IMR-90 (cell line): ENCODE measurements at regions not wholly inside any gene's neighbourhood (a gene's known extent, or its start where the extent isn't known, plus 50 kb on each side); places are given as distances from the start of the nearest gene placed in this dataset.

Experiments
- ATAC-seq: fragments of 200-7000 bp; cut with Tn5 transposase; 2 replicates; pipeline ENCODE4 v1.9.1; 2020; ENCODE audit warnings: low read depth, mild to moderate bottlenecking, moderate library complexity
- BruUV-seq: library from RNA; stranded (reverse); fragments of 400-500 nt; replicated peaks from 2 replicates; lab custom pipeline; 2021; lab: Mats Ljungman, UMichigan
- CTCF ChIA-PET: fragments of 300-600 bp; formaldehyde crosslinking; extraction: SDS; loops from one replicate; lab custom pipeline; 2021; ENCODE audit warnings: antibody characterized with exemption; lab: Yijun Ruan, JAX
- POLR2A ChIA-PET: fragments of 300-600 bp; sonication (Branson Sonifier 250); formaldehyde crosslinking; loops from one replicate; lab custom pipeline; 2022; ENCODE audit warnings: antibody characterized with exemption; ENCODE audit not compliant: unreplicated experiment; lab: Charles Lee
- DNase-seq: peaks from one replicate; pipeline ENCODE4 v3.0.0; 2013
- H2AFZ ChIP-seq: replicated peaks from 2 replicates; pipeline ENCODE3; 2013; ENCODE audit warnings: low read length, mild to moderate bottlenecking; ENCODE audit not compliant: poor library complexity
- H2AK5ac ChIP-seq: 2 replicates; pipeline ENCODE4 v1.6.1; 2013; ENCODE audit warnings: low read depth, low read length, inconsistent platforms
- H2AK9ac ChIP-seq: replicated peaks from 2 replicates; pipeline ENCODE3; 2013; ENCODE audit warnings: mild to moderate bottlenecking, low read depth, low read length, moderate library complexity; ENCODE audit not compliant: poor library complexity
- H2BK120ac ChIP-seq: 2 replicates; pipeline ENCODE4 v1.6.1; 2013; ENCODE audit warnings: low read depth, low read length, inconsistent platforms
- H2BK15ac ChIP-seq: 3 replicates; pipeline ENCODE4 v1.6.1; 2013; ENCODE audit warnings: low read depth, low read length, inconsistent platforms
- H2BK20ac ChIP-seq: 2 replicates; pipeline ENCODE4 v1.6.1; 2013; ENCODE audit warnings: low read depth, mild to moderate bottlenecking, inconsistent platforms, low read length, moderate library complexity
- H2BK5ac ChIP-seq: 2 replicates; pipeline ENCODE4 v1.6.1; 2013; ENCODE audit warnings: mild to moderate bottlenecking, low read depth, low read length, inconsistent platforms; ENCODE audit not compliant: poor library complexity, severe bottlenecking
- H3K14ac ChIP-seq: replicated peaks from 2 replicates; pipeline ENCODE4 v1.6.1; 2013; ENCODE audit warnings: low read depth, low read length, inconsistent platforms
- H3K18ac ChIP-seq: 2 replicates; pipeline ENCODE4 v1.6.1; 2013; ENCODE audit warnings: low read depth, low read length, control low read depth
- H3K23ac ChIP-seq: 2 replicates; pipeline ENCODE4 v1.6.1; 2013; ENCODE audit warnings: low read depth, low read length, inconsistent platforms
- H3K27ac ChIP-seq: 2 replicates; pipeline ENCODE4 v1.5.1; 2013; ENCODE audit warnings: mild to moderate bottlenecking, control low read depth, low read length; ENCODE audit not compliant: insufficient read depth
- H3K27me3 ChIP-seq: 2 replicates; pipeline ENCODE4 v1.6.1; 2013; ENCODE audit warnings: low read length; ENCODE audit not compliant: control insufficient read depth, insufficient read depth
- H3K36me3 ChIP-seq: 2 replicates; pipeline ENCODE4 v1.6.1; 2013; ENCODE audit warnings: low read length, mixed read lengths; ENCODE audit not compliant: control insufficient read depth, insufficient read depth
- H3K4ac ChIP-seq: 2 replicates; pipeline ENCODE4 v1.6.1; 2013; ENCODE audit warnings: low read depth, low read length, inconsistent platforms
- H3K4me1 ChIP-seq: 2 replicates; pipeline ENCODE4 v1.6.1; 2013; ENCODE audit warnings: low read length, mixed read lengths; ENCODE audit not compliant: control insufficient read depth, insufficient read depth
- H3K4me2 ChIP-seq: 2 replicates; pipeline ENCODE4 v1.6.1; 2013; ENCODE audit warnings: low read depth, mild to moderate bottlenecking, control low read depth, low read length, moderate library complexity
- H3K4me3 ChIP-seq: 2 replicates; pipeline ENCODE4 v1.5.1; 2013; ENCODE audit warnings: low read depth, mild to moderate bottlenecking, control low read depth, low read length, moderate library complexity; ENCODE audit not compliant: insufficient read depth
- H3K56ac ChIP-seq: 2 replicates; pipeline ENCODE4 v1.6.1; 2013; ENCODE audit warnings: low read length, inconsistent platforms; ENCODE audit not compliant: insufficient read depth; ENCODE audit errors: extremely low read depth
- H3K79me1 ChIP-seq, 2 experiments: 2 replicates each; pipeline ENCODE4 v1.6.1; 2013; ENCODE audit warnings: low read length in 2 of 2, inconsistent platforms in 1 of 2, low read depth in 1 of 2
- H3K9ac ChIP-seq: 2 replicates; pipeline ENCODE4 v1.6.1; 2013; ENCODE audit warnings: low read depth, low read length, control low read depth
- H3K9me1 ChIP-seq: 2 replicates; pipeline ENCODE4 v1.6.1; 2013; ENCODE audit warnings: low read length, inconsistent platforms; ENCODE audit not compliant: insufficient read depth
- H3K9me3 ChIP-seq: 2 replicates; pipeline ENCODE4 v1.6.1; 2013; ENCODE audit warnings: low read length; ENCODE audit not compliant: control insufficient read depth, insufficient read depth
- H4K20me1 ChIP-seq: 2 replicates; pipeline ENCODE4 v1.6.1; 2013; ENCODE audit warnings: low read length, inconsistent platforms; ENCODE audit not compliant: insufficient read depth
- H4K5ac ChIP-seq: 2 replicates; pipeline ENCODE4 v1.6.1; 2013; ENCODE audit warnings: mild to moderate bottlenecking, low read depth, low read length, control low read depth
- H4K8ac ChIP-seq, 2 experiments: 2 replicates each; pipeline ENCODE4 v1.6.1; 2013; ENCODE audit warnings: low read depth in 2 of 2, low read length in 2 of 2, control low read depth in 1 of 2, inconsistent platforms in 1 of 2
- H4K91ac ChIP-seq: 2 replicates; pipeline ENCODE4 v1.6.1; 2013; ENCODE audit warnings: low read depth, low read length, inconsistent platforms; ENCODE audit not compliant: insufficient read depth
- FOS ChIP-seq: fragments of 150-350 bp; IDR thresholded peaks from 2 replicates; pipeline ENCODE4 v1.6.1; 2016; ENCODE audit warnings: low read depth, low read length
- MAFK ChIP-seq: IDR thresholded peaks from 2 replicates; pipeline ENCODE4 v1.6.1; 2012; ENCODE audit warnings: low read depth, low read length, improper control_type of control experiment
- MAZ ChIP-seq: IDR thresholded peaks from 2 replicates; pipeline ENCODE4 v1.6.1; 2012; ENCODE audit warnings: low read depth, mild to moderate bottlenecking, low read length, improper control_type of control experiment, moderate library complexity, borderline replicate concordance
- NFE2L2 ChIP-seq: fragments of 150-350 bp; IDR thresholded peaks from 2 replicates; pipeline ENCODE4 v1.6.1; 2016; ENCODE audit warnings: low read depth, mild to moderate bottlenecking, low read length
- SMC3 ChIP-seq: fragments of 150-350 bp; IDR thresholded peaks from 2 replicates; pipeline ENCODE4 v1.6.1; 2016; ENCODE audit warnings: low read depth, mild to moderate bottlenecking, antibody characterized with exemption, low read length, moderate library complexity
- WGBS, 2 experiments: methylation state at CpG; one replicate each; pipeline versions ENCODE4 v1.1.5 to v1.1.7; 2013; ENCODE audit warnings: missing lambda C conversion rate in 2 of 2; ENCODE audit not compliant: insufficient read length in 1 of 2; ENCODE audit errors: extremely low coverage in 2 of 2; 5-methylcytosine and 5-hydroxymethylcytosine counted together
- dilution Hi-C: fragments of 300-500 bp; cut with HindIII; formaldehyde crosslinking; loops from one replicate; pipeline ENCODE4 v1.14.3; 2018; ENCODE audit warnings: low sequenced_read_pairs; ENCODE audit not compliant: unreplicated experiment
- in situ Hi-C: fragments of 300-500 bp; cut with MboI; formaldehyde crosslinking; loops from 3 replicates; pipeline ENCODE4 v1.14.3; 2019; ENCODE audit warnings: low sequenced_read_pairs, inconsistent platforms, mixed read lengths
- intact Hi-C: fragments of 100-400 bp; cut with micrococcal nuclease; formaldehyde crosslinking; loops from 2 replicates; pipeline ENCODE4 v1.10.0; 2022
- TF ChIP-seq, protein P1 (sequence below): conservative IDR thresholded peaks from 2 replicates; pipeline ENCODE4 v1.5.1; 2012; ENCODE audit warnings: mild to moderate bottlenecking, low read depth, low read length, improper control_type of control experiment

DNA sequence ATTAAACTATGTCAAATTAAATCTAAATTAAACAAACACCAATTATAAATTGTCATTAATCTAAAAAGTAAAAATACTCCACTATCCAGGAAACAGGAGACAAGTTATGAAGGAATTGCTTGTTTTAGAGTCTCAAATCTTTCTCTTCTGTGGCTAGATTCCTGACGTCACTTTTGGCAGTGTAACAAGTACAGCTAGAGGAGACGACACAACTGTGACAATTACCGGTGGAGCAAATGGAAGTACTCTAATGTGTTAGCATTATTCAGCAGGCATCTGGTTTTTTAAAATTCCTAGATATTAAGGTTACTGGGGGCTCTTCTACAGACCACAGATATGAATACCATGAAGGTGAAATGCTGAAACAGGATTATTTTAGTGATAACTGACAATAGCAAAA is 1042.7 kb downstream of the EPHA7 start:
- no peak overlapping the region for H3K4me3 ChIP-seq
- no peaks in the 10 kb centered on the region for H3K27me3 ChIP-seq
- CTCF ChIA-PET: interaction anchor here (0.7 kb wide), 1 partner anchor 19 kb away, joined by 5 read pairs; no protein-coding TSS in a partner anchor
- H3K4me1 ChIP-seq: no peaks in the 10 kb centered on the region
- H2BK20ac ChIP-seq: no peak overlapping the region
- no peak overlapping the region for H3K14ac ChIP-seq
- no peaks in the 10 kb centered on the region for H4K20me1 ChIP-seq
- H2AK9ac ChIP-seq: no peak overlapping the region
- no peak overlapping the region for H3K56ac ChIP-seq
- no peak overlapping the region for H3K4ac ChIP-seq
- ATAC-seq: no peak
- no peak overlapping the region for H3K4me2 ChIP-seq
- no peak overlapping the region for H4K91ac ChIP-seq
- H3K27ac ChIP-seq: no peak overlapping the region
- WGBS, 2 experiments: no CpG with 5 or more reads among the region's 3 CpGs
- no peak overlapping the region for H2AK5ac ChIP-seq
- dilution Hi-C loops: no loop called here
- H3K9me1 ChIP-seq: no peaks in the 10 kb centered on the region
- H2AFZ ChIP-seq: no peak overlapping the region
- no peak overlapping the region for H3K9ac ChIP-seq
- no peak overlapping the region for H4K8ac ChIP-seq
- H3K9me3 ChIP-seq: no peaks in the 10 kb centered on the region
- no TSS peak for BruUV-seq
- H3K79me1 ChIP-seq: no peaks in the 10 kb centered on the region
- no peak overlapping the region for H3K18ac ChIP-seq
- no peak overlapping the region for H4K5ac ChIP-seq
- no peak overlapping the region for H3K23ac ChIP-seq
- H3K36me3 ChIP-seq: no peaks in the 10 kb centered on the region
- intact Hi-C loops: no loop called here
- POLR2A ChIA-PET: no interaction called here
- no peak overlapping the region for H2BK15ac ChIP-seq
- DNase-seq: peak; percentile 2
- no peak for TF ChIP-seq NFE2L2
- TF ChIP-seq, protein P1, sequence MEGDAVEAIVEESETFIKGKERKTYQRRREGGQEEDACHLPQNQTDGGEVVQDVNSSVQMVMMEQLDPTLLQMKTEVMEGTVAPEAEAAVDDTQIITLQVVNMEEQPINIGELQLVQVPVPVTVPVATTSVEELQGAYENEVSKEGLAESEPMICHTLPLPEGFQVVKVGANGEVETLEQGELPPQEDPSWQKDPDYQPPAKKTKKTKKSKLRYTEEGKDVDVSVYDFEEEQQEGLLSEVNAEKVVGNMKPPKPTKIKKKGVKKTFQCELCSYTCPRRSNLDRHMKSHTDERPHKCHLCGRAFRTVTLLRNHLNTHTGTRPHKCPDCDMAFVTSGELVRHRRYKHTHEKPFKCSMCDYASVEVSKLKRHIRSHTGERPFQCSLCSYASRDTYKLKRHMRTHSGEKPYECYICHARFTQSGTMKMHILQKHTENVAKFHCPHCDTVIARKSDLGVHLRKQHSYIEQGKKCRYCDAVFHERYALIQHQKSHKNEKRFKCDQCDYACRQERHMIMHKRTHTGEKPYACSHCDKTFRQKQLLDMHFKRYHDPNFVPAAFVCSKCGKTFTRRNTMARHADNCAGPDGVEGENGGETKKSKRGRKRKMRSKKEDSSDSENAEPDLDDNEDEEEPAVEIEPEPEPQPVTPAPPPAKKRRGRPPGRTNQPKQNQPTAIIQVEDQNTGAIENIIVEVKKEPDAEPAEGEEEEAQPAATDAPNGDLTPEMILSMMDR: no peak
- no peak for TF ChIP-seq FOS
- TF ChIP-seq MAFK: no peak
- no peak for TF ChIP-seq SMC3
- no peak for TF ChIP-seq MAZ
- in situ Hi-C loops: no loop called here
- H2BK5ac ChIP-seq: no peak overlapping the region
- no peak overlapping the region for H2BK120ac ChIP-seq
